ENCODE measurements at regions not wholly inside any gene's neighbourhood (a gene's known extent, or its start where the extent isn't known, plus 50 kb on each side); places are given as distances from the start of the nearest gene placed in this dataset.
"Not testable (repeated sequence)": the region's sequence is repeated elsewhere in the genome, so short reads cannot be mapped to it uniquely, and the experiment has no call there.

DNA sequence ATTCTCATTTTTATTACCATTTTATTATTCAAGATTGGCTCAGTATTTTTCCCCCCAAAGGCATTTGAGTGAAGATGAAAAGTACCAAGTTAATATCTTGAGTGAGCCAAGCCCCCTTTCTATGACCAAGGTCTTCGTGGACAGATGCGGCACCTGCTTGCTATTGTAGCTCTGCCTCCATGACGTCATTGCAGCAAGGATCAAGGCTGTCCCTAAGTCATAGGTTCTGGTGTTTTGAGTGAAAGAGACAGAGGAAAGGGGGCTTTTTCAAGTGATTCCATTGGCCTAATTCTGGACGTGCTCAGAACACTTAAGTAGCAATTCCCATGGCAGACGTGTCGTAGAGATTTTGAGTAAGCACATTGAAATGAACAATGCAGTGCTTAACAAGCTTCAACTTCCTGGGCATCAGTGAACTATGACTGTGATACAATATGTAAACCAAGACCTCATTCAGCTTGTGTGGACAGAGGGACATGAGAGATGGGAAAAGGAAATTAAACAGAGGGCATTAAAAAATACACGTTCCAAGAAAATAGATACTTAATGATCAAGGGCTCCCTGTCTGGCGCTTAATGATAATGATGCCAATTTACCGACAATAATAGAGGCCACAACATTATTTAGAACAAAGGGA is 248.7 kb upstream of the NPVF start:
- Histone ChIP-seq H3K27ac (no peak overlapping the region), H3K4me3 (no peak overlapping the region)
- TF ChIP-seq, protein P1, sequence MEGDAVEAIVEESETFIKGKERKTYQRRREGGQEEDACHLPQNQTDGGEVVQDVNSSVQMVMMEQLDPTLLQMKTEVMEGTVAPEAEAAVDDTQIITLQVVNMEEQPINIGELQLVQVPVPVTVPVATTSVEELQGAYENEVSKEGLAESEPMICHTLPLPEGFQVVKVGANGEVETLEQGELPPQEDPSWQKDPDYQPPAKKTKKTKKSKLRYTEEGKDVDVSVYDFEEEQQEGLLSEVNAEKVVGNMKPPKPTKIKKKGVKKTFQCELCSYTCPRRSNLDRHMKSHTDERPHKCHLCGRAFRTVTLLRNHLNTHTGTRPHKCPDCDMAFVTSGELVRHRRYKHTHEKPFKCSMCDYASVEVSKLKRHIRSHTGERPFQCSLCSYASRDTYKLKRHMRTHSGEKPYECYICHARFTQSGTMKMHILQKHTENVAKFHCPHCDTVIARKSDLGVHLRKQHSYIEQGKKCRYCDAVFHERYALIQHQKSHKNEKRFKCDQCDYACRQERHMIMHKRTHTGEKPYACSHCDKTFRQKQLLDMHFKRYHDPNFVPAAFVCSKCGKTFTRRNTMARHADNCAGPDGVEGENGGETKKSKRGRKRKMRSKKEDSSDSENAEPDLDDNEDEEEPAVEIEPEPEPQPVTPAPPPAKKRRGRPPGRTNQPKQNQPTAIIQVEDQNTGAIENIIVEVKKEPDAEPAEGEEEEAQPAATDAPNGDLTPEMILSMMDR (IDR thresholded peaks at IDR 0.05), result no peak
- no peak for DNase-seq (ENCODE audit: low spot score)

DNA sequence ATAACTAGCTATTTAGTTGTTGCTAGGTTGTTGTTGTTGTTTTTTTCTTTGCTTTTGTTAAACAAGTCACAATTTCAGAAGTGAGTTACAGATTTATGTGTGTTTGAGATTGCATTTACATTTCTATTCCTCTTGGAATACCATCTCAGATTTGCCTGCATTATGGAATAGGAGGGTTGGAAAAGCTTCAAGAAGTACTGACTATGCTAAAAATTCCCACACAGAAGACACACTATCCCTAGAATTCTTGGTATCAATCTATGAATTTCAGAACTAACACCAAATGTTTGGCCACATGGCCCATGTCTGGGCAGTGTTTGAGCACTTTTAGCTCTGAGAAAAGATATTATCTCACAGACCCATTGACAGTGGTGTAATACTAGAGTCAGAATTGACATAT is 249.9 kb upstream of the NPVF start:
- H3K4me3 ChIP-seq; H3K27ac ChIP-seq; DNase-seq (ENCODE audit: low spot score): not testable (repeated sequence)

DNA sequence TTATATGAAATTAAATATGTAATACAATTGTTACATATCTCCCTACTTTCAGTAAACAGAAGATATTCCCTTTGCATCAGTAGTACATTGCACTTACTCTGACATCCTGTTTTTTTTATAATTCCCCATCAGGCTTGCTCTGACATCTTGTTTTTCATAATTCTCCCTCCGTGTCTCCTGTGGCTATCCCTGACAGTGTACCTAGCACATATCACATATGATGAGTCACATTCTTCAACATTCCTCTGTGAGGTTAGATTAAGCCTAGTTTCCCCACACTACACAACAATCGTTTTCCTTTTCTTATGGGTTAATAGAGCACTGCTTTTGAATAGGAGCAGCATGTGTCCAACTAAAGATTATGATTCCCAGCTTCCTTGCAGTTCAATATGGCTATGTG is 250.6 kb upstream of the NPVF start:
- DNase-seq (ENCODE audit: low spot score), result no peak
- no peak overlapping the region for H3K4me3 ChIP-seq
- TF ChIP-seq, protein P1 (IDR thresholded peaks at IDR 0.05), result no peak
- no peak overlapping the region for H3K27ac ChIP-seq

DNA sequence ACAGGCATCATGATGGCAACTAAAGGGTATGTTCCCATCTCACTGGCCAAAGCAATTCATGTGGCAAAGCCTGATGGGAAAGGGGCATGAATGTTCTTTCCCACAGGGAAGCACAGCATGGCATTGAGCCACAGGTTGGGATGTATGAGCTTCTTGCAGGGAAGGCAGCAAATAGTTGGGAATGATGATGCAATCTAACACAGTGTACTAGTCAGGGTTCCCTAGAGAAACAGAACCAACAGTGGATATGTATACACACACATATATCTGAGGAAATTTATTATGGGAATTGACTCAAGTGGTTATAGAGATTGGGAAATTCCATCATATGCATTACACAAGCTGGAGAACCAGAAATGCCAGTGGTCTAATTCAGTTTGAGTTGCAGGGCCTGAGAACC is 253.6 kb upstream of the NPVF start:
- H3K4me3 ChIP-seq, result no peak overlapping the region
- no peak overlapping the region for H3K27ac ChIP-seq
- TF ChIP-seq, protein P1 (IDR thresholded peaks at IDR 0.05), result no peak
- DNase-seq (ENCODE audit: low spot score), result no peak

DNA sequence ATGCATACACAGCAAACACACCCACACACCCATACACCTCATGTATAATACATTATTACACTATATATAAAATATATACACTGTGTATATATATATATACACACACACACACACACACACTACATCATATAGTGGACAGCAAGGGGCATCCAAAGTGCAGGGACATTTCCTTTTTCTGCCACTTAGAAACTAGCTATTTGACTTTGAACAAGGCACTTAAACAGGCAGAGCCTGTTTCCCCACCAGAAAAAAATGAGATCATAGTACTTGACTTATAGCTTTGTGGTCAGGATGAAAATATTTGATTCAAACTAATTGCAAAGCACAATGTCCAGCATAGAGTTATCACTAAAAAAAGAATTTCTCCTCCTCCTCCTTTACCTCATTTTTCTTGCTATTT is 254.3 kb upstream of the NPVF start:
- Histone ChIP-seq H3K27ac (no peak overlapping the region), H3K4me3 (no peak overlapping the region)
- no peak for DNase-seq (ENCODE audit: low spot score)
- TF ChIP-seq, protein P1 (IDR thresholded peaks at IDR 0.05), result no peak

DNA sequence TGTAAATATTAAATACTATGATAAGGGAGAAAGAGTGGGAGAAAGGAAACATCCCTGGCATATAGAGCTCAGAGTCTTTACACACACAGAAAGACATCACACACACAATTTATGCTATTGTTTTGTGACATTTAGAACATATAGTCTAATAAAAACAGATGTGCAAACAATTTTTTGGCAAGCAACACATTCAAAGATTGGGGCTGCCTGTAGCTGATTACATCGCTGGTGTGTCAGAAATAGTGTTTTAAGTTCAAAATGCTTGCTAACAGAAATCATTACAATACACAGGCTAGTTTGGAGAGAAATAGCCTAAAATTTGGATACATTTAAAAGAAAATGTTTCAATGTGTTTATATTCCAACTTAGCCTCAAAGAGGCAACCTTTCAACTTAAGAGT is 256.7 kb upstream of the NPVF start:
- Histone ChIP-seq H3K4me3 (no peak overlapping the region), H3K27ac (no peak overlapping the region)
- DNase-seq (ENCODE audit: low spot score), result no peak
- TF ChIP-seq, protein P1 (IDR thresholded peaks at IDR 0.05), result no peak

DNA sequence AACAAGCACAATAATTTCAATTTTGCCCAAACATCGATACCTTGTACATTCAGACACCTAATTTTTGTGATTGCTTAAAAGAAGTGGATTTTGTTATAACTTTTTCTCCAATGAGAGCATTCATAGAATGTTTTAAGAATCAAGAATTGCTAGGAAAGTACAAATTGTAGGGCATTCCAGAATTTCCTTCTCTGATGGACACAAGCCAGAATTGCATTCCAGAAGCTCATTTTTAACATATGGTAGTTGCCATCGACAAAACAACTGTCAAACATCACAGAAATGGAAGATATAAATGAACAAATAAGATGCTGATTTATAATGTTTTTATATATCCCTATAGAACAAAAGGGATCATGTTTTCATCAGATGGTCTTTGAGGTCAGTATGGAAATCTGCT is 258.4 kb upstream of the NPVF start:
- TF ChIP-seq, protein P1 (IDR thresholded peaks at IDR 0.05), result no peak
- no peak for DNase-seq (ENCODE audit: low spot score)
- Histone ChIP-seq H3K27ac (no peak overlapping the region), H3K4me3 (no peak overlapping the region)
